IPS-15b (cell line): ENCODE measurements at regions not wholly inside any gene's neighbourhood (a gene's known extent, or its start where the extent isn't known, plus 50 kb on each side); places are given as distances from the start of the nearest gene placed in this dataset.
"Not testable (repeated sequence)": the region's sequence is repeated elsewhere in the genome, so short reads cannot be mapped to it uniquely, and the experiment has no call there.

ENCODE experiments used
- H3K27me3 ChIP-seq: one replicate; pipeline ENCODE4 v1.6.1; 2013; ENCODE audit warnings: low read length; ENCODE audit not compliant: control insufficient read depth, insufficient read depth
- H3K36me3 ChIP-seq: one replicate; pipeline ENCODE4 v1.6.1; 2013; ENCODE audit warnings: low read length; ENCODE audit not compliant: control insufficient read depth, insufficient read depth
- H3K4me1 ChIP-seq: one replicate; pipeline ENCODE4 v1.6.1; 2013; ENCODE audit warnings: mild to moderate bottlenecking, low read length; ENCODE audit not compliant: control insufficient read depth, insufficient read depth
- H3K4me3 ChIP-seq: one replicate; pipeline ENCODE4 v1.5.1; 2013; ENCODE audit warnings: low read depth, low read length
- H3K9ac ChIP-seq: one replicate; pipeline ENCODE4 v1.6.1; 2013; ENCODE audit warnings: low read depth, mild to moderate bottlenecking, low read length
- H3K9me3 ChIP-seq: one replicate; pipeline ENCODE4 v1.6.1; 2013; ENCODE audit warnings: mild to moderate bottlenecking, low read length; ENCODE audit not compliant: control insufficient read depth, insufficient read depth

GRCh38 chr5:1963358-1963757 is 80.6 kb upstream of the IRX4 start:
- no peaks in the 10 kb centered on the region for H3K4me1 ChIP-seq
- no peaks in the 10 kb centered on the region for H3K9me3 ChIP-seq
- H3K9ac ChIP-seq = no peak overlapping the region
- H3K36me3 ChIP-seq = no peaks in the 10 kb centered on the region
- H3K4me3 ChIP-seq = no peak overlapping the region
- H3K27me3 ChIP-seq = no peaks in the 10 kb centered on the region

DNA sequence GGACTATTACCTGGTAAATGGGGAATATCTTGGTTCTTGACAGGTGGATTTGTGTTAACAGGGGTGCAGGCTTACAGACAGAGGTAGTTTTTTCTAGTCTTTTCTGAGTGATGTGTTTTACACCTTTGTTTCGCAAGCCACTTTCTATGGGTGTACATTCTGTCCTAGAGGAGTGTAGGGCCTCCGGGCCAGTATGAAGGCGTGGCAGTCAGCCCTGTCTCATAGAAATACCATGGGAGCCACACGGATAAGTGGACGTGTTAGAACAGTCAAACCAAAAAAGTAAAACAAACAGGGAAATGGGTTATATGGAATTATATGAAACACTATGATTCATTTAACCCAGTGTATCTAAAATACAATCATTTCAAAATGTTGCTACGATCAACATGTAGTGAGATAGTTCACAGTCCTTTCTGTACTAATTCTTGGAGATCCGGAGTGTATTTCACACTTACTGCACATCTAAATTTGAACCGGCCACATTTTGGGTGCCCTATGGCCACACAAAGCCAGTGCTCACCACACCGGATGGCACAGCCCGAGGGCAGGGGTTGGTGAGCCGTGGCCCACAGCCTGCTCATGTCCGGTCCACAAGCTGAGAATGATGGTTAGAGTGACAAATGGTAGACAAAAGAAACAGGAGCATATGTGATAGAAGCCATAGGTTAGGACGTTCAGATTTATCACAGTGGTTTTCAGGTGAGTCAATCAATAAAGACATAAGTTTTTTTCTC is 80.1 kb upstream of the IRX4 start:
- Histone ChIP-seq H3K4me1 (no peaks in the 10 kb centered on the region), H3K9me3 (no peaks in the 10 kb centered on the region), H3K4me3 (no peak overlapping the region), H3K36me3 (no peaks in the 10 kb centered on the region), H3K27me3 (no peaks in the 10 kb centered on the region), H3K9ac (no peak overlapping the region)

DNA sequence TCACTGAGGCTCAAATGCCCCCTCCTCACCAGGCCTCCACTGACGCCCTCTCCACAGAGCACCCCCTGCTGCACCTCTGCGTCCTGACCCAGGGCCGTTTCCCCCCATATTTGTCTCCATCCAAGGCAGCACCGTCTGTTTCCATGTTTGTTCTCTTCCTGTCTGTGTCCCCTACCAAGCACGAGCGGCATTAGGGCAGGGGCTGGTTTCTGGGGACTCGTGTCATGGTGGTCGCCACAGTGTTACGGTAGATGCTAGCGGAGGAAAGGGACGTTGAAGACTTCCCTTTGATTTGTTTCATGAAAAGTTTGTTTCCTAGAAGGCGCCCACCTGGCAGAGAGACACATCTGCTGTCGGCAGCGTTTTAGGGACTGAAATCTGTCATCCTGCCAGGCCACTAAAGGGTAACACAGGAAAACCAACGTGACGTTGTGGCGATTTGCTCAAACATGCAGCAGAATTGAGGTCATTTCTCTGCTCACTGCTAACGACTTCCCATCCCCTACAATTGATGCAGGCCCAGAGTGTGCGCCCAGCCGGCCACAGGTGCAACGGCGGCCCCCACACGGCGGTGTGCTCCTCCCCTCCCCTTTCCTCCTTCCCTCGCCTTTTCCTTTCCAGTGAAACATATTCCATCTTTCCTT is 79.3 kb upstream of the IRX4 start:
- H3K9me3 ChIP-seq = no peaks in the 10 kb centered on the region
- H3K36me3 ChIP-seq = no peaks in the 10 kb centered on the region
- no peak overlapping the region for H3K9ac ChIP-seq
- no peaks in the 10 kb centered on the region for H3K4me1 ChIP-seq
- H3K27me3 ChIP-seq = no peaks in the 10 kb centered on the region
- no peak overlapping the region for H3K4me3 ChIP-seq

DNA sequence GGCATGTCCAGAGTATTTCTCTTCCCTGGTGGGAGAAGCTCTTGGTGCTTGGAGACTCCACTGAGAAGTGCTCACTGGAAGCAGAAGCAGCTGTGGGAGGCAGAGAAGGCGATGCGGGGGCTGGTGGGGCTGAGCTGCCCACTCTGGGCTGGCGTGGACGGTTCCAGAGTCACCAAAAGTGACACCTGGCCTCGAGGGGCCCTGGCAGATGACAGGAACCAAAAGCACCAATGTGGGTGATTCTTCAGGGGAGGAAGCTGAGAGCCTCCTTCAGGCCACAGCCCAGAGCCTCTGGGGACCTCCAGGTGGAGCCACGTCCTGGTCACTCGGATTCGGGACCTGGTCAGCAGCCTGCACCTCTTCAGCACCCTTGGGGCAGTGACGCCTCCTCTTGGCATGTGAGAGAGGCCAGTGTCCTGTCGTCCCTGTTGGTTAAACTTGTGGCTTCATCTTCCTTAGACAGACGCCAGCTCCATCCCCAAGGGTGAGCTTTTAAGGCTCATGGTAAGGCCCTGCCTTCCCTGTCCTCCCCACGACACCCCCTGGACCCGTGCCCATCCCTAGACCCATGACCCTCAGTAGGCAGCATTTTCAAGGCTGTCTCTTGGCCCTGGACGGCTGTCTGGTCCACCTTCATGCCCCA is 78.7 kb upstream of the IRX4 start:
- no peak overlapping the region for H3K9ac ChIP-seq
- no peaks in the 10 kb centered on the region for H3K36me3 ChIP-seq
- H3K27me3 ChIP-seq = no peaks in the 10 kb centered on the region
- no peaks in the 10 kb centered on the region for H3K9me3 ChIP-seq
- no peaks in the 10 kb centered on the region for H3K4me1 ChIP-seq
- no peak overlapping the region for H3K4me3 ChIP-seq

DNA sequence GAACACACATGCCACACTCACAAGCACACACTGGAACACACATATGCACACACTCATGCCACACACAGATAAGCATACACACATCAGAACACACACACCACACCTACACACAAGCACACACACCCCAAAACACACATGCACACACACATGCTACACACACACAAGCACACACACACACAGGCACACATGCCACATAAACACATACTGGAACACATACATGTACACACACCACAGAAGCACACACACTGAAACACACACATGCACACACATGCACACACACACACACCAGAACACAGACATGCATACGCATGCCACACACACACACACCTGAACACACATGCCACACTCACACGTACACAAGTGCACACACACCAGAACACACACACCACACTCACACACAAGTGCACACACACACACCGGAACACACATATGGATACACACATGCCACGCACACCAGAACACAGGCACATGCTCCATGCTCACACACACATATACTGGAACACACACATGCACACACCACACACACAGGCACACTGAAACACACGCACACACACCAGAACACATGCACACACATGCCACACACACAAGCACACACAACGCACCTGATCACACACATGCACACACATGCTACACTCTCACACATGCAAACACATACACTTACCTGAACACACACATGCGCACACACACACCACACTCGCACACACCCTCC is 78.0 kb upstream of the IRX4 start:
- Histone ChIP-seq H3K27me3 (no peaks in the 10 kb centered on the region), H3K9ac (no peak overlapping the region), H3K36me3 (no peaks in the 10 kb centered on the region), H3K4me3 (no peak overlapping the region), H3K9me3 (no peaks in the 10 kb centered on the region), H3K4me1 (no peaks in the 10 kb centered on the region)

GRCh38 chr5:1959725-1960581 is 77.2 kb upstream of the IRX4 start:
- H3K4me3 ChIP-seq = no peak overlapping the region
- no peaks in the 10 kb centered on the region for H3K36me3 ChIP-seq
- no peaks in the 10 kb centered on the region for H3K4me1 ChIP-seq
- no peaks in the 10 kb centered on the region for H3K27me3 ChIP-seq
- no peaks in the 10 kb centered on the region for H3K9me3 ChIP-seq
- no peak overlapping the region for H3K9ac ChIP-seq

- no peaks in the 10 kb centered on the region for H3K27me3 ChIP-seq
- H3K4me3 ChIP-seq = no peak overlapping the region
- no peaks in the 10 kb centered on the region for H3K9me3 ChIP-seq
- H3K4me1 ChIP-seq = no peaks in the 10 kb centered on the region
- no peaks in the 10 kb centered on the region for H3K36me3 ChIP-seq
- H3K9ac ChIP-seq = no peak overlapping the region
Measured at GRCh38 chr5:1959231-1959630, 76.5 kb upstream of the IRX4 start.

DNA sequence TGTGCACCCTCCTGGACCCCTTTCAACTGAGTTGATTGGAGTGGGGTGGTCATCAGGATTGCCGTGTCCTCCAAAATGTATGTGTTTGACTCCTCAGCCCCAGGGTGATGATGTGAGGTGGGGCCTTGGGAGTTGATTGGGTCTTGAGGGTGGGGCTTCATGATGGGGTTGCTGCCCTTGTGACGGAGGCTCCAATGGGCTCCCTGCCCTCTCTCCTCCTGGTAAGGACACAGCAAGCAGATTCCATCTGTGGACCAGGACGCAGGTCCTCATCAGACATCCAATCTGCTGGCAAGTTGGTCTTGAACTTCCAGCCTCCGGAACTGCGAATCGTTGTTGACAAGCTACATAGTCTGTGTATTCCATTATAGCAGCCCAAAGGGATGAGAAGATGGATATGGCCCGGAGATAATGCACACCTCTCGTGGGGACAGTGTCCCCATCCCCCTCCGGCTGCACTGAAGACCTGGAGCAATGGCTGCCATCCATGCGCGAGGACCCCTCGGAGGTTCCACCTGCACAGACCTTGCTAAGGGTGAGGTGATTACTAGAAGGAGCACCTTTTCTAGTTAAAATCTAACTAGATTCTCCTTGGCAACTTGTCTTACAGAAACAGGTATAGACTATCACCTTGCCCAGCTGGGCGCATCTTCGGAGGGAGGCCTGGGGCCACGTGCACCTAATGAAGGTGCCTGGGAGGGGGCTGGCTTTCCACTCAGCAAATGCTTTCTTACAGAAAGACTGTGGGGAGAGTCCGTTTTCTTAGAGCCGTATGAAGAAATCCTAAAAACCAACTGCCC is 75.7 kb upstream of the IRX4 start:
- H3K4me1 ChIP-seq = no peaks in the 10 kb centered on the region
- H3K27me3 ChIP-seq = no peaks in the 10 kb centered on the region

GRCh38 chr5:1955586-1955985 is 72.9 kb upstream of the IRX4 start:
- no peaks in the 10 kb centered on the region for H3K36me3 ChIP-seq
- H3K9ac ChIP-seq = no peak overlapping the region
- peaks cover 4% of the 10 kb centered on the region for H3K4me1 ChIP-seq
- H3K9me3 ChIP-seq = no peaks in the 10 kb centered on the region
- H3K4me3 ChIP-seq = no peak overlapping the region
- no peaks in the 10 kb centered on the region for H3K27me3 ChIP-seq

More for the DNA sequence above, 75.7 kb upstream of the IRX4 start:
- H3K9ac ChIP-seq = no peak overlapping the region
- no peaks in the 10 kb centered on the region for H3K9me3 ChIP-seq
- H3K4me3 ChIP-seq = no peak overlapping the region
- H3K36me3 ChIP-seq = no peaks in the 10 kb centered on the region

- not testable (repeated sequence) for H3K36me3 ChIP-seq, H3K4me3 ChIP-seq, H3K4me1 ChIP-seq, H3K27me3 ChIP-seq, H3K9me3 ChIP-seq, H3K9ac ChIP-seq
Measured at GRCh38 chr5:1953710-1954109, 71.0 kb upstream of the IRX4 start.
